ENCODE measurements at regions not wholly inside any gene's neighbourhood (a gene's known extent, or its start where the extent isn't known, plus 50 kb on each side); places are given as distances from the start of the nearest gene placed in this dataset.
"Not testable (repeated sequence)": the region's sequence is repeated elsewhere in the genome, so short reads cannot be mapped to it uniquely, and the experiment has no call there.

- TF ChIP-seq CREB5 (CRISPR knock-in tag; IDR thresholded peaks at IDR 0.05; ENCODE audit: low read depth); ARNTL (CRISPR knock-in tag; IDR thresholded peaks at IDR 0.05; ENCODE audit: borderline replicate concordance, low read depth); OSR1 (CRISPR knock-in tag; IDR thresholded peaks at IDR 0.05); CSDC2 (CRISPR knock-in tag; IDR thresholded peaks at IDR 0.05); POU6F1 (CRISPR knock-in tag; IDR thresholded peaks at IDR 0.05; ENCODE audit: borderline replicate concordance, low read depth); ZC3H10 (CRISPR knock-in tag; IDR thresholded peaks at IDR 0.05); SNAI2 (CRISPR knock-in tag; IDR thresholded peaks at IDR 0.05); TCF4 (CRISPR knock-in tag; IDR thresholded peaks at IDR 0.05; ENCODE audit: borderline replicate concordance); ISL1 (CRISPR knock-in tag; IDR thresholded peaks at IDR 0.05); TSHZ2 (CRISPR knock-in tag; IDR thresholded peaks at IDR 0.05): not testable (repeated sequence)
Measured at GRCh38 chr1:195722852-195723795, 885.1 kb downstream of the KCNT2 start.
